Spleen (tissue), 7 donors: ENCODE measurements at regions not wholly inside any gene's neighbourhood (a gene's known extent, or its start where the extent isn't known, plus 50 kb on each side); places are given as distances from the start of the nearest gene placed in this dataset.

ENCODE experiments used
- CTCF ChIP-seq, 11 experiments: fragments of 200-600 bp in 7 of 11; fragments of 450-650 bp in 4 of 11; sonication (generic) in 4 of 11; IDR thresholded peaks in 8 of 11; conservative IDR thresholded peaks in 3 of 11; 1 replicate in 7 of 11; 2 replicates in 4 of 11; pipeline versions ENCODE4 v1.4.0 to v1.8.0; 2016 to 2021; ENCODE audit warnings: antibody characterized with exemption in 11 of 11, inconsistent platforms in 4 of 11, mild to moderate bottlenecking in 1 of 11
- POLR2A ChIP-seq, 3 donors: fragments of 450-650 bp; IDR thresholded peaks; one replicate each; pipeline ENCODE4 v1.5.1; 2017; ENCODE audit warnings: antibody characterized with exemption in 3 of 3, mild to moderate bottlenecking in 1 of 3
- donor health status: DM: no; HTN: no; CAD: no; lungs with moderate emphysema.
- donor health status: DM: no; HTN: no; CAD: no.
- donor health status: DM: no; HTN: no; CAD: no.

- TF ChIP-seq CTCF (IDR thresholded peaks at IDR 0.05 in 8 of 11, conservative IDR thresholded peaks at IDR 0.05 in 3 of 11), result no peak
- no peak for TF ChIP-seq POLR2A (IDR thresholded peaks at IDR 0.05)
Measured at GRCh38 chr6:63444768-63445167, 125.0 kb upstream of the LGSN start.
